ENCODE measurements at regions not wholly inside any gene's neighbourhood (a gene's known extent, or its start where the extent isn't known, plus 50 kb on each side); places are given as distances from the start of the nearest gene placed in this dataset.
A peak's percentile ranks its signal among the peaks of the same experiment; 100 is the strongest.

DNA sequence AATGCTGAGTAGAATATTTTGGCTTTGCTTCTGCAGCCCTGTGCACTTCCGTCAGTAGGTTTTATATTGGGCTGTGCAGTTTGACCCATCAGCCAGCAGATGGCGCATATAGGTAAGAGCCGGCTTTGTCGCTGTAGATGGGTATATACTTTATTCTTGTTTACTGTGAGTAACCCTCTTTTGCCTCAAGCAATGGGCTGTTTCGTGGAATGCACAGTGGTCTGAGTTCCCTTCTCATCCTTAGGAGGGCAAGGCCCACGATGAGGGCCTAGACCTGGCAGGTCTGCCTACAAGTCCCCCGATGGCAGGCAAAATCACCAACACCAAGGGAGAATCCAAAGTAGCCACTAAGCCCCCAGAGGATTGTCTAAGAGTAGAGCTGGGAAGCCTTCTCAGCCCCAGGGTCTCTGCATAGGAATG is 1002.9 kb upstream of the KCND2 start:
- H3K4me3 ChIP-seq: no peak overlapping the region
- ATAC-seq (peak; percentile 98), DNase-seq (peak in 3 of 4 donors; percentile 38 to 71 (median 40))
- no peaks in the 10 kb centered on the region for H3K9me3 ChIP-seq
- H3K27me3 ChIP-seq: no peaks in the 10 kb centered on the region
- no peaks in the 10 kb centered on the region for H3K4me1 ChIP-seq
- intact Hi-C loops (cut with DNase I): no loop called here
- TF ChIP-seq, protein P1, sequence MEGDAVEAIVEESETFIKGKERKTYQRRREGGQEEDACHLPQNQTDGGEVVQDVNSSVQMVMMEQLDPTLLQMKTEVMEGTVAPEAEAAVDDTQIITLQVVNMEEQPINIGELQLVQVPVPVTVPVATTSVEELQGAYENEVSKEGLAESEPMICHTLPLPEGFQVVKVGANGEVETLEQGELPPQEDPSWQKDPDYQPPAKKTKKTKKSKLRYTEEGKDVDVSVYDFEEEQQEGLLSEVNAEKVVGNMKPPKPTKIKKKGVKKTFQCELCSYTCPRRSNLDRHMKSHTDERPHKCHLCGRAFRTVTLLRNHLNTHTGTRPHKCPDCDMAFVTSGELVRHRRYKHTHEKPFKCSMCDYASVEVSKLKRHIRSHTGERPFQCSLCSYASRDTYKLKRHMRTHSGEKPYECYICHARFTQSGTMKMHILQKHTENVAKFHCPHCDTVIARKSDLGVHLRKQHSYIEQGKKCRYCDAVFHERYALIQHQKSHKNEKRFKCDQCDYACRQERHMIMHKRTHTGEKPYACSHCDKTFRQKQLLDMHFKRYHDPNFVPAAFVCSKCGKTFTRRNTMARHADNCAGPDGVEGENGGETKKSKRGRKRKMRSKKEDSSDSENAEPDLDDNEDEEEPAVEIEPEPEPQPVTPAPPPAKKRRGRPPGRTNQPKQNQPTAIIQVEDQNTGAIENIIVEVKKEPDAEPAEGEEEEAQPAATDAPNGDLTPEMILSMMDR (IDR thresholded peaks at IDR 0.05): peak; percentile 72 to 81
- no peak overlapping the region for H3K27ac ChIP-seq
- no peaks in the 10 kb centered on the region for H3K36me3 ChIP-seq

DNA sequence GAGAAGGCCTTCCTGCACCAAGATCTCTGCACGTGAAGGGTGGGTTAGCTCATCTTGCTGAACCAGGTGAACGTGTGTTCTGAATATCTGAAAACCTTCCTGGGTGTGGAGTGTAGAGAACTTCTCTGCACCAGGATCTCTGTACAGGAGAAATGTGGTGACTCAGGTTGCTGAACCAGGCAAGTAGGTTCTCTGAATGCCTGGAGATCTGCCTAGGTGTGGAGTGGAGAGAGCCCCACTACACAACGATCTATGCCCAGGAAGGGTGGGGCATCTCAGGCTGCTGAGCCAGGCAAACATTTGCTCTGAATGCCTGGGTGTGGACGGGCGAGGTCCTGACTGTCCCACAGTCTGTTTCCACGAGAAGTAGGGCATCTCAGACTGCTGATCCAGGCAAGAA is 1002.3 kb upstream of the KCND2 start:
- H3K9me3 ChIP-seq: no peaks in the 10 kb centered on the region
- TF ChIP-seq, protein P1 (IDR thresholded peaks at IDR 0.05): no peak
- intact Hi-C loops (cut with DNase I): no loop called here
- H3K36me3 ChIP-seq: no peaks in the 10 kb centered on the region
- no peak overlapping the region for H3K27ac ChIP-seq
- DNase-seq (peak in 1 of 4 donors; percentile 32), ATAC-seq (peak; percentile 80)
- no peaks in the 10 kb centered on the region for H3K27me3 ChIP-seq
- no peak overlapping the region for H3K4me3 ChIP-seq
- H3K4me1 ChIP-seq: no peaks in the 10 kb centered on the region

DNA sequence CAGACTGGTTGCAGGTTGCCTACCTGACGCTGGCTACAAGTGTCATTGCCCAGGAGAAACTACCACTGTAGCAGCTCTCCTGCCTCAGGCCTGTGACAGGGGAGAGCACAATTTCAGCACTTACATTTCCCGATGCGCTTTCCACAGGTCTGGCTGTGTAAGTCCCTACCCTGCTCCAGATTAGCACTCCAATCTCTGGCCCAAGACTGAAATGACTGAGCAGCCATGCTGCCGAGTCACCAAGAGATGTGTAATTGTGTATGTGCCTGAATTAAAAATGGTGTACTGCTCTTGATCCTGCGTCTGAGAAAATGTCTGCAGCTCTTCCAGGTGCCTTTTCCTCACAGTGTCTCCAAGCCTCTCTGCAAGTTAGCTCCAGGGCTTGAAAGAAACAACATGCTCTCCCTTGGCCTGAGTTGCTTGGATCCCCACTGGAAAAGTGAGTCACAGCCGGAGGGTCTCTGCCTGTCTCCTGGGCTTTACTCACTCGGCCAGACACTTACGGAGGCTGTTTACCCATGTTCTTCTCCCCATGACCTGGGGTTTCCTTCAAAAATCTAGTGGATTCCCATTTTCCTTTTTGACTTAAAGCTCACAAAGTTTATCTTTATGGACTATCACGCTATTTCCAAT is 1001.7 kb upstream of the KCND2 start:
- Histone ChIP-seq H3K4me3 (no peak overlapping the region), H3K4me1 (no peaks in the 10 kb centered on the region), H3K27ac (no peak overlapping the region), H3K27me3 (no peaks in the 10 kb centered on the region), H3K9me3 (no peaks in the 10 kb centered on the region), H3K36me3 (no peaks in the 10 kb centered on the region)
- no peak for DNase-seq
- no peak for ATAC-seq
- intact Hi-C loops (cut with DNase I): no loop called here
- TF ChIP-seq, protein P1 (IDR thresholded peaks at IDR 0.05): no peak

DNA sequence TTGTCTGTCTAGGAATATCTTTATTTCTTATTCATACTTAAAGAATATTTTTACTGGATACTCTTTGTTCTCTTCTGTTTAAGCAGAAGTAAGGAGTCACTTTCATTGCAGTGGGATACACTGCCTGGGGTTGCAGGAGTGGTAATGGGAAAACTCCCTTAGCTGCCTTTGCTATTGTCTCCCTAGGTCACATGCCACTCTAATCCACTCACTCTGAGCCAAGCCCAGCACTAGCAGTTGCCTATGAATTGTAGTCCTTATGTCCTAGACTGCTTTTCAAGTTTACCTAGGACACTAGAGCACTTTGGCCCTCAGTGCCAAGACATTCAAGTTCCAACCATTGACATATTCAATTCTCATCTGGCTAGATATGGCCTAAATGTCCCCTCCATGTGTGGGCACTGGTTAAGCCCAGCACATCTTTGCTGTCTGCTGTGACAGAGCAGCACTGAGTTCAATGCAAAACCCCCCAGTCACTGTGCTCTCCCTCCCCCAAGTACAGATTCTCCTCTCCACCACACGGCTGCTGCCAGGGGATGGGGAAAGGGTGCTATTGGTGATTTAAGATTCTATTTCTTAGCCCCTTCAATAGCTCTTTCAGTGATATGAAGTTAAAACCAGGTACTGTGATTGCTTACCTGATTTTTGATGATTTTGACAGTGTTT is 991.7 kb upstream of the KCND2 start:
- intact Hi-C loops (cut with DNase I): no loop called here

DNA sequence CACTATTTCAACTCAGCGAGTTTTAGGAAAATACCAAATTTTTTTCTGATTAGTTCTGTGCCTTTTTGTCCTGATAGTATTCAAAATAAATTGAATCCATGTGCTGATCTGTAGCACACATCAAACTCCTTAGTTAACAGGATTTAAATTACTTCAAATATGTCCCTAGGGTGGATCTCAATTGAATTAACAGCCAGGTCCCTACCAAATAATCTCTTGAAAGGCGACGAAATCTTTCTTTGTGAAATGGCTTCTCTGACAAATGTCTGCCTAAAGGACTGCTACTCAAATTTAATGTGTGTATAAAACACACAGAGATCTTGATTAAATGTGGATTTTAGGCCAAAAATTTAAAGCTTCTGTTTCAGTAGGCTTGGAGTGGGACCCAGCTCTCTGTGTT is 989.6 kb upstream of the KCND2 start:
- Histone ChIP-seq H3K4me3 (no peak overlapping the region), H3K4me1 (no peaks in the 10 kb centered on the region), H3K27ac (no peak overlapping the region), H3K36me3 (no peaks in the 10 kb centered on the region), H3K9me3 (no peaks in the 10 kb centered on the region), H3K27me3 (no peaks in the 10 kb centered on the region)
- no peak for ATAC-seq
- intact Hi-C loops (cut with DNase I): no loop called here
- DNase-seq: no peak
- TF ChIP-seq, protein P1 (IDR thresholded peaks at IDR 0.05): no peak

More for the DNA sequence above, 991.7 kb upstream of the KCND2 start:
- no peaks in the 10 kb centered on the region for H3K27me3 ChIP-seq
- H3K27ac ChIP-seq: no peak overlapping the region
- TF ChIP-seq, protein P1 (IDR thresholded peaks at IDR 0.05): no peak
- no peak for ATAC-seq
- no peak for DNase-seq
- H3K4me3 ChIP-seq: no peak overlapping the region
- H3K36me3 ChIP-seq: no peaks in the 10 kb centered on the region
- H3K9me3 ChIP-seq: no peaks in the 10 kb centered on the region
- no peaks in the 10 kb centered on the region for H3K4me1 ChIP-seq
